KMS-11 (cell line): ENCODE measurements at regions not wholly inside any gene's neighbourhood (a gene's known extent, or its start where the extent isn't known, plus 50 kb on each side); places are given as distances from the start of the nearest gene placed in this dataset.
"Not testable (repeated sequence)": the region's sequence is repeated elsewhere in the genome, so short reads cannot be mapped to it uniquely, and the experiment has no call there.

ENCODE experiments used
- H2AFZ ChIP-seq: fragments of 200-600 bp; sonication (generic); 2 replicates; pipeline ENCODE4 v1.6.1; 2016; ENCODE audit warnings: antibody characterized with exemption, mixed run types, low read depth
- H3K27ac ChIP-seq: fragments of 200-600 bp; sonication (generic); 2 replicates; pipeline ENCODE4 v1.6.1; 2016; ENCODE audit warnings: mild to moderate bottlenecking, mixed run types
- H3K27me3 ChIP-seq: fragments of 200-600 bp; sonication (generic); 2 replicates; pipeline ENCODE4 v1.6.1; 2017; ENCODE audit warnings: mild to moderate bottlenecking, low read depth, mixed run types, moderate library complexity; ENCODE audit not compliant: insufficient read depth
- H3K36me3 ChIP-seq: fragments of 200-600 bp; sonication (generic); 2 replicates; pipeline ENCODE4 v1.6.1; 2017; ENCODE audit warnings: mild to moderate bottlenecking, mixed run types; ENCODE audit not compliant: insufficient read depth
- H3K4me1 ChIP-seq: fragments of 200-600 bp; sonication (generic); 2 replicates; pipeline ENCODE4 v1.6.1; 2016; ENCODE audit warnings: mild to moderate bottlenecking, low read depth, mixed run types; ENCODE audit not compliant: poor library complexity, severe bottlenecking
- H3K4me2 ChIP-seq: fragments of 200-600 bp; sonication (generic); 2 replicates; pipeline ENCODE4 v1.7.0; 2016; ENCODE audit warnings: mild to moderate bottlenecking, mixed run types
- H3K4me3 ChIP-seq: fragments of 200-600 bp; sonication (generic); IDR thresholded peaks from 2 replicates; pipeline ENCODE4 v1.6.1; 2017; ENCODE audit warnings: low read depth, low read length, mixed read lengths; ENCODE audit not compliant: insufficient read depth
- H3K79me2 ChIP-seq: fragments of 200-600 bp; sonication (generic); 2 replicates; pipeline ENCODE4 v1.6.1; 2016; ENCODE audit warnings: low read depth, mixed run types; ENCODE audit not compliant: insufficient read depth
- H3K9ac ChIP-seq: fragments of 200-600 bp; sonication (generic); 2 replicates; pipeline ENCODE4 v1.6.1; 2016; ENCODE audit warnings: mild to moderate bottlenecking, mixed run types
- H4K20me1 ChIP-seq: fragments of 200-600 bp; sonication (generic); 2 replicates; pipeline ENCODE4 v1.6.1; 2016; ENCODE audit warnings: mild to moderate bottlenecking, mixed run types; ENCODE audit not compliant: insufficient read depth
- CTCF ChIP-seq: fragments of 200-600 bp; sonication (generic); conservative IDR thresholded peaks from 2 replicates; pipeline ENCODE4 v1.6.1; 2017; ENCODE audit warnings: low read depth, mild to moderate bottlenecking, antibody characterized with exemption, low read length, moderate library complexity, mixed read lengths

DNA sequence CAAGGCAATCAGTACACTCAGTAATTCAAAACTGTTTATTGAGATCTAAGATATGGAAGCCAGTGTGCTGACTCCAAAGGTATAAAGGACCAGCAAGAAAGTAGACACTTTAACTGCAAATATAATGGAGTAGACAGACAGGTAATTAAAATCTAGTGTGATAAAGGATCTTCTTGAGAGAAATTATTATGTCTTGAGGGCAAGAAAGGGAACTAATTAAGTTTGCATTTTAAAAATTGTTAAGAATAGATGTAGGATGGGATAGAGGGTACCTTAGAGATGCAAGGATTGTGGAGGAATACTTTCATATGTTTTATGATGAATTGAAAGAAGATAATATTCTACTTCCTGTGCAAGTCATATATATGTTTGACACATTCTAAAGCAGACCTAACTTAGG lies 825.3 kb downstream of the LTN1 start:
- no peaks in the 10 kb centered on the region for H3K79me2 ChIP-seq
- no peak overlapping the region for H3K4me2 ChIP-seq
- H2AFZ ChIP-seq = no peak overlapping the region
- no peaks in the 10 kb centered on the region for H3K27me3 ChIP-seq
- H3K36me3 ChIP-seq = no peaks in the 10 kb centered on the region
- H3K27ac ChIP-seq = no peak overlapping the region
- no peaks in the 10 kb centered on the region for H3K4me1 ChIP-seq
- H3K4me3 ChIP-seq = no peak overlapping the region
- H4K20me1 ChIP-seq = no peaks in the 10 kb centered on the region
- TF ChIP-seq CTCF = no peak
- no peak overlapping the region for H3K9ac ChIP-seq

- not testable (repeated sequence) for H3K27me3 ChIP-seq, H3K9ac ChIP-seq, H2AFZ ChIP-seq, H3K36me3 ChIP-seq, H4K20me1 ChIP-seq, H3K4me2 ChIP-seq, H3K4me1 ChIP-seq, H3K27ac ChIP-seq, H3K79me2 ChIP-seq, H3K4me3 ChIP-seq
Observed at GRCh38 chr21:28164519-28164918, 828.2 kb downstream of the LTN1 start.

- not testable (repeated sequence) for H3K79me2 ChIP-seq, H4K20me1 ChIP-seq, H2AFZ ChIP-seq, H3K27ac ChIP-seq, H3K4me3 ChIP-seq, H3K9ac ChIP-seq, H3K27me3 ChIP-seq, H3K4me2 ChIP-seq, H3K36me3 ChIP-seq, H3K4me1 ChIP-seq
Observed at GRCh38 chr21:28162052-28162451, 830.6 kb downstream of the LTN1 start.

GRCh38 chr21:28160378-28160777 lies 832.3 kb downstream of the LTN1 start:
- Histone ChIP-seq H3K27me3 (no peaks in the 10 kb centered on the region), H3K4me1 (no peaks in the 10 kb centered on the region), H2AFZ (no peak overlapping the region), H3K9ac (no peak overlapping the region), H4K20me1 (no peaks in the 10 kb centered on the region), H3K27ac (no peak overlapping the region), H3K4me3 (no peak overlapping the region), H3K4me2 (no peak overlapping the region), H3K36me3 (no peaks in the 10 kb centered on the region), H3K79me2 (no peaks in the 10 kb centered on the region)
- no peak for TF ChIP-seq CTCF

DNA sequence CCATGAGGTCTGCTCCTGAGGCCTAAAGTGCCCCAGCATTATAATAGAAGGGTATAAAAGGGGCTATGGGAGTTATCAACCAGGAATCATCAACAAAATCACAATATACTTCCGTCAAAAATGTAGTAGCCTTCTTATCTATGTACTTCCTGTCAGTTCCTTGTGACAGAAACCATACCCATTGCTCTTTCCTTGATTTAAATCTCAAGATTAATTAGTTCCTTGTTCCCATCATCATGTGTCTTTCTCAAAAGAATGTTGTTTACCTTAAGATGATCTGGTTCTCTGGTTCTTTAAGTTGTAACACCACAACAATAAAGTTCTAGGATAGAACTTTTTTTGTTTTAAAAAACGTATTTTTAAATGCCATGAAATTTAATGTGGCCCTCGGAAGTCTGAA lies 833.3 kb downstream of the LTN1 start:
- Histone ChIP-seq H3K27ac (no peak overlapping the region), H3K79me2 (no peaks in the 10 kb centered on the region), H2AFZ (no peak overlapping the region), H3K36me3 (no peaks in the 10 kb centered on the region), H4K20me1 (no peaks in the 10 kb centered on the region), H3K4me3 (no peak overlapping the region), H3K27me3 (no peaks in the 10 kb centered on the region), H3K9ac (no peak overlapping the region), H3K4me2 (no peak overlapping the region), H3K4me1 (no peaks in the 10 kb centered on the region)
- TF ChIP-seq CTCF = no peak
